WERI-Rb-1 (cell line): ENCODE measurements at regions not wholly inside any gene's neighbourhood (a gene's known extent, or its start where the extent isn't known, plus 50 kb on each side); places are given as distances from the start of the nearest gene placed in this dataset.

Experiments
- DNase-seq: peaks from one replicate; pipeline ENCODE4 v3.0.0-alpha.2; 2020
- H3K27ac ChIP-seq: fragments of 250-450 bp; sonication (Bioruptor Pico); 2 replicates; pipeline ENCODE4 v1.5.1; 2020; ENCODE audit warnings: mild to moderate bottlenecking, moderate library complexity
- H3K27me3 ChIP-seq: fragments of 250-450 bp; sonication (Bioruptor Pico); 2 replicates; pipeline ENCODE4 v1.5.1; 2021; ENCODE audit warnings: mild to moderate bottlenecking, low read depth, moderate library complexity; ENCODE audit not compliant: insufficient read depth, severe bottlenecking
- H3K36me3 ChIP-seq: fragments of 250-450 bp; sonication (Bioruptor Pico); 2 replicates; pipeline ENCODE4 v1.5.1; 2020; ENCODE audit warnings: mild to moderate bottlenecking, moderate library complexity
- H3K4me3 ChIP-seq: 2 replicates; pipeline ENCODE4 v1.5.1; 2011; ENCODE audit warnings: low read depth, mild to moderate bottlenecking, control low read depth, low read length
- H3K9me3 ChIP-seq: fragments of 250-450 bp; sonication (Bioruptor Pico); 2 replicates; pipeline ENCODE4 v1.5.1; 2021; ENCODE audit warnings: mild to moderate bottlenecking, moderate library complexity; ENCODE audit not compliant: severe bottlenecking
- TF ChIP-seq, protein P1 (sequence below): IDR thresholded peaks from 2 replicates; pipeline ENCODE4 v1.5.1; 2011; ENCODE audit warnings: low read depth, mild to moderate bottlenecking, control low read depth, inconsistent platforms, low read length

GRCh38 chr1:38693031-38693430 lies 166.5 kb downstream of the RRAGC start:
- Histone ChIP-seq H3K27ac (no peak overlapping the region), H3K4me3 (no peak overlapping the region), H3K9me3 (no peaks in the 10 kb centered on the region), H3K27me3 (no peaks in the 10 kb centered on the region), H3K36me3 (no peaks in the 10 kb centered on the region)
- DNase-seq = no peak
- TF ChIP-seq, protein P1, sequence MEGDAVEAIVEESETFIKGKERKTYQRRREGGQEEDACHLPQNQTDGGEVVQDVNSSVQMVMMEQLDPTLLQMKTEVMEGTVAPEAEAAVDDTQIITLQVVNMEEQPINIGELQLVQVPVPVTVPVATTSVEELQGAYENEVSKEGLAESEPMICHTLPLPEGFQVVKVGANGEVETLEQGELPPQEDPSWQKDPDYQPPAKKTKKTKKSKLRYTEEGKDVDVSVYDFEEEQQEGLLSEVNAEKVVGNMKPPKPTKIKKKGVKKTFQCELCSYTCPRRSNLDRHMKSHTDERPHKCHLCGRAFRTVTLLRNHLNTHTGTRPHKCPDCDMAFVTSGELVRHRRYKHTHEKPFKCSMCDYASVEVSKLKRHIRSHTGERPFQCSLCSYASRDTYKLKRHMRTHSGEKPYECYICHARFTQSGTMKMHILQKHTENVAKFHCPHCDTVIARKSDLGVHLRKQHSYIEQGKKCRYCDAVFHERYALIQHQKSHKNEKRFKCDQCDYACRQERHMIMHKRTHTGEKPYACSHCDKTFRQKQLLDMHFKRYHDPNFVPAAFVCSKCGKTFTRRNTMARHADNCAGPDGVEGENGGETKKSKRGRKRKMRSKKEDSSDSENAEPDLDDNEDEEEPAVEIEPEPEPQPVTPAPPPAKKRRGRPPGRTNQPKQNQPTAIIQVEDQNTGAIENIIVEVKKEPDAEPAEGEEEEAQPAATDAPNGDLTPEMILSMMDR = no peak

- no peaks in the 10 kb centered on the region for H3K27me3 ChIP-seq
- no peak for DNase-seq
- no peak overlapping the region for H3K4me3 ChIP-seq
- no peaks in the 10 kb centered on the region for H3K9me3 ChIP-seq
- TF ChIP-seq, protein P1 = no peak
- no peaks in the 10 kb centered on the region for H3K36me3 ChIP-seq
- H3K27ac ChIP-seq = no peak overlapping the region
These were observed 168.7 kb downstream of the RRAGC start for GRCh38 chr1:38690790-38691449.

DNA sequence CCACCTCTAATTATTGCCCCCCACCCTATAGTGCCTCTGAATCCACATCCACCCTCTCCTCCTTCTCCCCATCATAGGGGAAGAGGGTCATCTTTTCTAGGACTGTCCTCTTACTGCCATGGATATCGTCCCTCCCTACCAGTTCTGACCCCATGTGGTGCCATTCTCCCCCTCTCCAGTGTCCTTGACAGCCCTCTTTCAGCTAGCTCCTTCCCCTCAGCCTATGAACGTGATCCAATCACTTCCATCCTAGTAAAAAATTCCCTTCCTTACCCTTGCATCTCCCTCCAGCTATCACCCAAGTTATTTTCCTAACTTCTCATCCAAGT lies 172.7 kb downstream of the RRAGC start:
- no peak overlapping the region for H3K4me3 ChIP-seq
- DNase-seq = no peak
- TF ChIP-seq, protein P1 = no peak
- H3K27ac ChIP-seq = no peak overlapping the region
- H3K27me3 ChIP-seq = no peaks in the 10 kb centered on the region
- H3K36me3 ChIP-seq = no peaks in the 10 kb centered on the region
- no peaks in the 10 kb centered on the region for H3K9me3 ChIP-seq

- TF ChIP-seq, protein P1 = no peak
- no peaks in the 10 kb centered on the region for H3K9me3 ChIP-seq
- H3K27ac ChIP-seq = no peak overlapping the region
- no peak for DNase-seq
- no peaks in the 10 kb centered on the region for H3K27me3 ChIP-seq
- no peak overlapping the region for H3K4me3 ChIP-seq
- H3K36me3 ChIP-seq = no peaks in the 10 kb centered on the region
These were observed 173.2 kb downstream of the RRAGC start for GRCh38 chr1:38686167-38686926.

DNA sequence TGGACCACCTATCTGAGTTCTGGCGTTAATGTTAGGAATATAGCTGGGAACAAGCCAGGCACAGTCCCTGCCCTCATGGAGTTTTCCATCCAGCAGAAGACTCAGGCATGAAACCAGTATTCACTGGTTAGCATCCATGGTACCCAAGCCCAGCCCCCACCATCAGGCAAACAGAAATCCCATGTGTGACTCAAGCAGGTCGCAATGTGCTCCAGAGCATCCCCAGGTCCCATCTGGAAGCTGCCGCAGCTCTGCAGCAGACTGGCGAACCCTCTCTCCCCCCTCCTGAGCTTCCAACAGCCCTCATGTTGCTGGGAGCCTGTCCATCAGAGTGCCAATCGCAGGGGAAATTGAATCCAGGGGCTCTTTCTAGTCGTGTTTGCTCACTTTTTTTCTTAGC lies 174.2 kb downstream of the RRAGC start:
- no peak for DNase-seq
- no peaks in the 10 kb centered on the region for H3K36me3 ChIP-seq
- no peaks in the 10 kb centered on the region for H3K27me3 ChIP-seq
- H3K9me3 ChIP-seq = no peaks in the 10 kb centered on the region
- H3K27ac ChIP-seq = no peak overlapping the region
- TF ChIP-seq, protein P1 = no peak
- no peak overlapping the region for H3K4me3 ChIP-seq
